ENCODE measurements at regions not wholly inside any gene's neighbourhood (a gene's known extent, or its start where the extent isn't known, plus 50 kb on each side); places are given as distances from the start of the nearest gene placed in this dataset.
"Not testable (repeated sequence)": the region's sequence is repeated elsewhere in the genome, so short reads cannot be mapped to it uniquely, and the experiment has no call there.

GRCh38 chr1:206256935-206257334, 53.6 kb downstream of the SRGAP2 start:
- DNase-seq (ENCODE audit: low spot score): not testable (repeated sequence)

GRCh38 chr1:206261473-206261872, 58.1 kb downstream of the SRGAP2 start:
- not testable (repeated sequence) for DNase-seq (ENCODE audit: low spot score)

GRCh38 chr1:206262424-206262823, 59.1 kb downstream of the SRGAP2 start:
- DNase-seq (ENCODE audit: low spot score): not testable (repeated sequence)

GRCh38 chr1:206264916-206265315, 61.6 kb downstream of the SRGAP2 start:
- not testable (repeated sequence) for DNase-seq (ENCODE audit: low spot score)

- not testable (repeated sequence) for DNase-seq (ENCODE audit: low spot score)
Observed at GRCh38 chr1:206271153-206271552, 67.8 kb downstream of the SRGAP2 start.

GRCh38 chr1:206273104-206273503, 69.8 kb downstream of the SRGAP2 start:
- DNase-seq (ENCODE audit: low spot score): not testable (repeated sequence)

GRCh38 chr1:206276143-206276542, 72.8 kb downstream of the SRGAP2 start:
- not testable (repeated sequence) for DNase-seq (ENCODE audit: low spot score)

- not testable (repeated sequence) for DNase-seq (ENCODE audit: low spot score)
Observed at GRCh38 chr1:206278683-206279082, 75.3 kb downstream of the SRGAP2 start.

GRCh38 chr1:206280683-206281082, 77.3 kb downstream of the SRGAP2 start:
- DNase-seq (ENCODE audit: low spot score): not testable (repeated sequence)

GRCh38 chr1:206281912-206282654, 78.7 kb downstream of the SRGAP2 start:
- not testable (repeated sequence) for DNase-seq (ENCODE audit: low spot score)

GRCh38 chr1:206285024-206285960, 82.0 kb downstream of the SRGAP2 start:
- DNase-seq (ENCODE audit: low spot score): not testable (repeated sequence)

GRCh38 chr1:206287759-206288158, 84.4 kb downstream of the SRGAP2 start:
- DNase-seq (ENCODE audit: low spot score): not testable (repeated sequence)

GRCh38 chr1:206288453-206288852, 85.1 kb downstream of the SRGAP2 start:
- not testable (repeated sequence) for DNase-seq (ENCODE audit: low spot score)

GRCh38 chr1:206297145-206298031, 94.0 kb downstream of the SRGAP2 start:
- DNase-seq (ENCODE audit: low spot score): not testable (repeated sequence)

GRCh38 chr1:206298032-206298392, 94.7 kb downstream of the SRGAP2 start:
- not testable (repeated sequence) for DNase-seq (ENCODE audit: low spot score)

- DNase-seq (ENCODE audit: low spot score): not testable (repeated sequence)
Observed at GRCh38 chr1:206299181-206299791, 95.9 kb downstream of the SRGAP2 start.

- DNase-seq (ENCODE audit: low spot score): not testable (repeated sequence)
Observed at GRCh38 chr1:206299942-206300341, 96.6 kb downstream of the SRGAP2 start.

- not testable (repeated sequence) for DNase-seq (ENCODE audit: low spot score)
Observed at GRCh38 chr1:206302056-206302455, 98.7 kb downstream of the SRGAP2 start.

- DNase-seq (ENCODE audit: low spot score): not testable (repeated sequence)
Observed at GRCh38 chr1:206307442-206307841, 104.1 kb downstream of the SRGAP2 start.

- DNase-seq (ENCODE audit: low spot score): not testable (repeated sequence)
Observed at GRCh38 chr1:206310948-206311347, 107.6 kb downstream of the SRGAP2 start.

- DNase-seq (ENCODE audit: low spot score): not testable (repeated sequence)
Observed at GRCh38 chr1:206311611-206312273, 108.4 kb downstream of the SRGAP2 start.

All from activated CD4-positive, alpha-beta T cell treated with anti-CD3 and anti-CD28 coated beads, Interleukin-2, Interleukin-4, amounts not matched to agents 100 ng/mL and 50 ng/mL, durations not matched to agents 16 hours and 8 hours (primary cell).